ENCODE measurements at regions not wholly inside any gene's neighbourhood (a gene's known extent, or its start where the extent isn't known, plus 50 kb on each side); places are given as distances from the start of the nearest gene placed in this dataset.
A peak's percentile ranks its signal among the peaks of the same experiment; 100 is the strongest.
"Not testable (repeated sequence)": the region's sequence is repeated elsewhere in the genome, so short reads cannot be mapped to it uniquely, and the experiment has no call there.

GRCh38 chr9:33660772-33661171, 134.6 kb upstream of the PRSS3 start:
- TF ChIP-seq CTCF (IDR thresholded peaks at IDR 0.05), result no peak
- intact Hi-C loops (cut with DNase I), result no loop called here
- Histone ChIP-seq H3K4me3 (no peak overlapping the region), H3K27me3 (no peaks in the 10 kb centered on the region), H3K36me3 (no peaks in the 10 kb centered on the region), H3K27ac (no peak overlapping the region), H3K9me3 (no peaks in the 10 kb centered on the region), H3K4me1 (no peaks in the 10 kb centered on the region)
- ATAC-seq, result no peak
- DNase-seq, result no peak

- H3K27me3 ChIP-seq, result no peaks in the 10 kb centered on the region
- DNase-seq, result peak in 2 of 4 donors; percentile 7
- H3K4me1 ChIP-seq, result no peaks in the 10 kb centered on the region
- H3K36me3 ChIP-seq, result no peaks in the 10 kb centered on the region
- no peak overlapping the region for H3K27ac ChIP-seq
- intact Hi-C loops (cut with DNase I), result no loop called here
- H3K4me3 ChIP-seq, result no peak overlapping the region
- no peak for ATAC-seq
- H3K9me3 ChIP-seq, result no peaks in the 10 kb centered on the region
- no peak for TF ChIP-seq CTCF (IDR thresholded peaks at IDR 0.05)
These were observed 134.2 kb upstream of the PRSS3 start for GRCh38 chr9:33661176-33661575.

- no peak overlapping the region for H3K4me3 ChIP-seq
- H3K4me1 ChIP-seq, result no peaks in the 10 kb centered on the region
- H3K27ac ChIP-seq, result no peak overlapping the region
- intact Hi-C loops (cut with DNase I), result no loop called here
- H3K36me3 ChIP-seq, result no peaks in the 10 kb centered on the region
- DNase-seq, result peak in 1 of 4 donors; percentile 23
- H3K9me3 ChIP-seq, result no peaks in the 10 kb centered on the region
- H3K27me3 ChIP-seq, result no peaks in the 10 kb centered on the region
- TF ChIP-seq CTCF (IDR thresholded peaks at IDR 0.05), result no peak
- no peak for ATAC-seq
These were observed 132.5 kb upstream of the PRSS3 start for GRCh38 chr9:33662871-33663270.

- not testable (repeated sequence) for ATAC-seq
- H3K27me3 ChIP-seq, result peaks cover 16 to 77% of the 10 kb centered on the region in 2 donors
- DNase-seq, result peak in 2 of 4 donors; percentile 20 to 21
These were observed 119.1 kb upstream of the PRSS3 start for GRCh38 chr9:33676194-33676745.

GRCh38 chr9:33676746-33677505, 118.4 kb upstream of the PRSS3 start:
- H3K4me3 ChIP-seq, result peak overlapping the region; percentile 35 to 46
- TF ChIP-seq CTCF (IDR thresholded peaks at IDR 0.05), result no peak
- ATAC-seq (peak; percentile 88), DNase-seq (peak in 3 of 4 donors; percentile 41 to 85 (median 50))
- H3K4me1 ChIP-seq, result peaks cover 0 to 11% of the 10 kb centered on the region in 2 donors
- H3K27ac ChIP-seq, result peak overlapping the region; percentile 37 to 73
- no peaks in the 10 kb centered on the region for H3K9me3 ChIP-seq
- intact Hi-C loops (cut with DNase I), result no loop called here
- H3K36me3 ChIP-seq, result no peaks in the 10 kb centered on the region
- H3K27me3 ChIP-seq, result peaks cover 16 to 83% of the 10 kb centered on the region in 2 donors

More at GRCh38 chr9:33676194-33676745, 119.1 kb upstream of the PRSS3 start:
- H3K36me3 ChIP-seq; intact Hi-C loops (cut with DNase I); H3K9me3 ChIP-seq: not testable (repeated sequence)
- peak overlapping the region; percentile 37 to 73 for H3K27ac ChIP-seq
- H3K4me1 ChIP-seq, result peaks cover 0 to 11% of the 10 kb centered on the region in 2 donors
- peak overlapping the region; percentile 35 to 46 for H3K4me3 ChIP-seq

Data from left lung (tissue), 4 donors.